Kidney epithelial cell (primary cell): ENCODE measurements at regions not wholly inside any gene's neighbourhood (a gene's known extent, or its start where the extent isn't known, plus 50 kb on each side); places are given as distances from the start of the nearest gene placed in this dataset.

Experiments
- DNase-seq: peaks from one replicate; pipeline ENCODE4 v3.0.0-alpha.2; 2010; ENCODE audit warnings: low read depth
- H3K27me3 ChIP-seq: 2 replicates; pipeline ENCODE4 v1.6.0; 2011; ENCODE audit warnings: low read length; ENCODE audit not compliant: control insufficient read depth, insufficient read depth
- H3K36me3 ChIP-seq: 2 replicates; pipeline ENCODE4 v1.5.1; 2011; ENCODE audit warnings: low read length; ENCODE audit not compliant: control insufficient read depth, insufficient read depth
- H3K4me3 ChIP-seq: 2 replicates; pipeline ENCODE4 v1.5.1; 2011; ENCODE audit warnings: low read depth, mild to moderate bottlenecking, control low read depth, low read length
- CTCF ChIP-seq: IDR thresholded peaks from 2 replicates; pipeline ENCODE4 v1.5.1; 2011; ENCODE audit warnings: mild to moderate bottlenecking, moderate library complexity, low read length, control low read depth, inconsistent platforms; ENCODE audit not compliant: insufficient read depth, poor library complexity, severe bottlenecking

GRCh38 chr3:66738625-66739365 is 238.0 kb upstream of the LRIG1 start:
- no peak for DNase-seq
- no peaks in the 10 kb centered on the region for H3K36me3 ChIP-seq
- no peaks in the 10 kb centered on the region for H3K27me3 ChIP-seq
- H3K4me3 ChIP-seq, result no peak overlapping the region
- TF ChIP-seq CTCF, result no peak

GRCh38 chr3:66740260-66740659 is 239.4 kb upstream of the LRIG1 start:
- DNase-seq, result no peak

GRCh38 chr3:66744521-66744920 is 243.7 kb upstream of the LRIG1 start:
- Histone ChIP-seq H3K27me3 (no peaks in the 10 kb centered on the region), H3K4me3 (no peak overlapping the region), H3K36me3 (no peaks in the 10 kb centered on the region)
- DNase-seq, result no peak
- no peak for TF ChIP-seq CTCF

More at GRCh38 chr3:66740260-66740659, 239.4 kb upstream of the LRIG1 start:
- no peak overlapping the region for H3K4me3 ChIP-seq
- H3K36me3 ChIP-seq, result no peaks in the 10 kb centered on the region
- H3K27me3 ChIP-seq, result no peaks in the 10 kb centered on the region
- no peak for TF ChIP-seq CTCF

GRCh38 chr3:66744986-66745385 is 244.2 kb upstream of the LRIG1 start:
- no peak for TF ChIP-seq CTCF
- no peaks in the 10 kb centered on the region for H3K36me3 ChIP-seq
- no peak for DNase-seq
- no peak overlapping the region for H3K4me3 ChIP-seq
- H3K27me3 ChIP-seq, result no peaks in the 10 kb centered on the region

GRCh38 chr3:66747261-66747660 is 246.4 kb upstream of the LRIG1 start:
- Histone ChIP-seq H3K4me3 (no peak overlapping the region), H3K36me3 (no peaks in the 10 kb centered on the region), H3K27me3 (no peaks in the 10 kb centered on the region)
- no peak for TF ChIP-seq CTCF
- DNase-seq, result no peak

GRCh38 chr3:66747696-66748095 is 246.9 kb upstream of the LRIG1 start:
- H3K4me3 ChIP-seq, result no peak overlapping the region
- H3K36me3 ChIP-seq, result no peaks in the 10 kb centered on the region
- no peaks in the 10 kb centered on the region for H3K27me3 ChIP-seq
- TF ChIP-seq CTCF, result no peak
- DNase-seq, result no peak
